Endothelial cell of umbilical vein (primary cell): ENCODE measurements at regions not wholly inside any gene's neighbourhood (a gene's known extent, or its start where the extent isn't known, plus 50 kb on each side); places are given as distances from the start of the nearest gene placed in this dataset.

Experiments used
- BruUV-seq: library from RNA; stranded (reverse); fragments of 400-500 nt; replicated peaks from 2 replicates; lab custom pipeline; 2021; lab: Mats Ljungman, UMichigan
- CTCF ChIA-PET: fragments of 300-600, 350-600 bp; sonication (Branson Sonifier 250); formaldehyde crosslinking; loops from one replicate; lab custom pipeline; 2021; ENCODE audit warnings: antibody characterized with exemption, inconsistent platforms; lab: Charles Lee
- POLR2A ChIA-PET: fragments of 300-600, 350-600 bp; sonication (Branson Sonifier 250); formaldehyde crosslinking; loops from one replicate; lab custom pipeline; 2021; ENCODE audit warnings: antibody characterized with exemption, inconsistent platforms; lab: Charles Lee
- DNase-seq: peaks from one replicate; pipeline ENCODE4 v3.0.0-alpha.2; 2011; ENCODE audit warnings: low read depth, low spot score
- FAIRE-seq: peaks from 2 replicates; lab custom pipeline; 2011; peaks lifted over from hg19 to GRCh38; lab: Jason Lieb, UNC
- H2AFZ ChIP-seq: 2 replicates; pipeline ENCODE4 v1.6.0; 2012; ENCODE audit warnings: low read depth, low read length, control low read depth, inconsistent platforms
- H3K27ac ChIP-seq: 2 replicates; pipeline ENCODE4 v1.5.1; 2011; ENCODE audit warnings: low read depth, mild to moderate bottlenecking, control low read depth, low read length, moderate library complexity; ENCODE audit not compliant: insufficient read depth
- H3K27me3 ChIP-seq, 2 experiments: 2 replicates each; pipeline versions ENCODE4 v1.6.0 to v1.6.1; 2011; ENCODE audit warnings: low read length in 2 of 2, mixed read lengths in 1 of 2; ENCODE audit not compliant: control insufficient read depth in 2 of 2, insufficient read depth in 2 of 2
- H3K36me3 ChIP-seq, 2 experiments: 2 replicates in 1 of 2; 3 replicates in 1 of 2; pipeline ENCODE4 v1.5.1; 2011; ENCODE audit warnings: low read length in 2 of 2, mild to moderate bottlenecking in 1 of 2, moderate library complexity in 1 of 2; ENCODE audit not compliant: control insufficient read depth in 2 of 2, insufficient read depth in 2 of 2; ENCODE audit errors: extremely low read depth in 1 of 2
- H3K4me1 ChIP-seq: 3 replicates; pipeline ENCODE4 v1.5.1; 2011; ENCODE audit warnings: mild to moderate bottlenecking, low read length; ENCODE audit not compliant: control insufficient read depth, insufficient read depth; ENCODE audit errors: extremely low read depth
- H3K4me2 ChIP-seq: 2 replicates; pipeline ENCODE4 v1.6.1; 2011; ENCODE audit warnings: low read length, control low read depth, mixed read lengths; ENCODE audit not compliant: insufficient read depth
- H3K4me3 ChIP-seq, 3 experiments: fragments of 200-600 bp in 1 of 3; sonication (generic), shearing (Covaris generic) in 1 of 3; replicated peaks in 1 of 3; 2 replicates each; pipeline ENCODE4 v1.5.1; 2011 to 2016; ENCODE audit warnings: control low read depth in 3 of 3, low read length in 3 of 3, mild to moderate bottlenecking in 2 of 3, inconsistent platforms in 1 of 3, low read depth in 1 of 3, moderate library complexity in 1 of 3; ENCODE audit not compliant: insufficient read depth in 1 of 3
- H3K79me2 ChIP-seq: 2 replicates; pipeline ENCODE4 v1.6.0; 2012; ENCODE audit warnings: low read length, inconsistent platforms; ENCODE audit not compliant: control insufficient read depth, insufficient read depth
- H3K9ac ChIP-seq: replicated peaks from 2 replicates; pipeline ENCODE3; 2011; ENCODE audit warnings: low read length, control low read depth; ENCODE audit not compliant: insufficient read depth; ENCODE audit errors: extremely low read depth
- H3K9me1 ChIP-seq: replicated peaks from 3 replicates; pipeline ENCODE4 v1.6.0; 2011; ENCODE audit warnings: mild to moderate bottlenecking, low read length; ENCODE audit not compliant: control insufficient read depth, insufficient read depth; ENCODE audit errors: extremely low read depth
- H3K9me3 ChIP-seq: replicated peaks from 2 replicates; pipeline ENCODE4 v1.5.1; 2012; ENCODE audit warnings: low read length, inconsistent platforms; ENCODE audit not compliant: control insufficient read depth, insufficient read depth
- H4K20me1 ChIP-seq: replicated peaks from 2 replicates; pipeline ENCODE3; 2011; ENCODE audit warnings: mild to moderate bottlenecking, low read length; ENCODE audit not compliant: control insufficient read depth, insufficient read depth; ENCODE audit errors: extremely low read depth
- CTCF ChIP-seq, 2 donors: IDR thresholded peaks; 1 replicate in 1 of 2; 2 replicates in 1 of 2; pipeline ENCODE4 v1.5.1; 2011; ENCODE audit warnings: low read length in 2 of 2, mild to moderate bottlenecking in 2 of 2, moderate library complexity in 2 of 2, control low read depth in 1 of 2, inconsistent platforms in 1 of 2, low read depth in 1 of 2; ENCODE audit not compliant: insufficient read depth in 1 of 2; ENCODE audit errors: extremely low read depth in 1 of 2
- EZH2 ChIP-seq: IDR thresholded peaks from 2 replicates; pipeline ENCODE4 v1.6.1; 2012; ENCODE audit warnings: borderline replicate concordance, low read depth, mild to moderate bottlenecking, moderate library complexity, low read length, inconsistent platforms; ENCODE audit not compliant: severe bottlenecking
- FOS ChIP-seq: IDR thresholded peaks from 2 replicates; pipeline ENCODE4 v1.6.1; 2011; ENCODE audit warnings: mild to moderate bottlenecking, low read length, moderate library complexity, borderline replicate concordance; ENCODE audit not compliant: insufficient read depth
- GATA2 ChIP-seq: IDR thresholded peaks from 2 replicates; pipeline ENCODE4 v1.7.0; 2011; ENCODE audit warnings: low read depth, mild to moderate bottlenecking, moderate library complexity, mixed read lengths, low read length; ENCODE audit not compliant: insufficient read length, insufficient read depth
- JUN ChIP-seq: IDR thresholded peaks from 2 replicates; pipeline ENCODE4 v1.6.1; 2011; ENCODE audit warnings: borderline replicate concordance, low read depth; ENCODE audit not compliant: insufficient read length, insufficient read depth
- MAX ChIP-seq: IDR thresholded peaks from 2 replicates; pipeline ENCODE4 v1.6.1; 2011; ENCODE audit not compliant: insufficient read depth, insufficient read length
- MYC ChIP-seq: IDR thresholded peaks from one replicate; pipeline ENCODE4 v1.6.1; 2011; ENCODE audit warnings: mild to moderate bottlenecking, low read depth, low read length
- POLR2A ChIP-seq: IDR thresholded peaks from 2 replicates; pipeline ENCODE4 v1.6.1; 2012; ENCODE audit warnings: low read depth, mild to moderate bottlenecking, control low read depth, low read length
- POLR2AphosphoS5 ChIP-seq: IDR thresholded peaks from 2 replicates; pipeline ENCODE4 v1.6.1; 2012; ENCODE audit warnings: low read depth, mild to moderate bottlenecking, control low read depth, low read length, moderate library complexity; ENCODE audit not compliant: insufficient read depth
- dilution Hi-C: fragments of 300-500 bp; cut with MboI; formaldehyde crosslinking; loops from one replicate; pipeline ENCODE4 v1.15.0; 2019; ENCODE audit warnings: low sequenced_read_pairs; ENCODE audit not compliant: extremely low pct_ligation_motif_present
- intact Hi-C: fragments of 100-400 bp; cut with micrococcal nuclease; formaldehyde crosslinking; loops from one replicate; pipeline ENCODE4 v1.10.0; 2022

GRCh38 chr1:58064166-58064565 is 482.4 kb downstream of the OMA1 start:
- dilution Hi-C loops (no loop called here), intact Hi-C loops (no loop called here)
- DNase-seq (no peak), FAIRE-seq (no peak)
- Histone ChIP-seq H3K4me2 (no peak overlapping the region), H3K79me2 (no peaks in the 10 kb centered on the region), H3K27me3 (no peaks in the 10 kb centered on the region), H3K9me3 (no peaks in the 10 kb centered on the region), H2AFZ (no peak overlapping the region), H4K20me1 (no peaks in the 10 kb centered on the region), H3K36me3 (no peaks in the 10 kb centered on the region), H3K9ac (no peak overlapping the region), H3K27ac (no peak overlapping the region), H3K9me1 (no peaks in the 10 kb centered on the region), H3K4me3 (no peak overlapping the region), H3K4me1 (no peaks in the 10 kb centered on the region)
- ChIA-PET POLR2A (no interaction called here), CTCF (no interaction called here)
- BruUV-seq, result no TSS peak
- TF ChIP-seq JUN (no peak), EZH2 (no peak), MYC (no peak), CTCF (IDR thresholded peaks at IDR 0.05; ENCODE audit: extremely low read depth in 1 of 2, insufficient read depth in 1 of 2, low read depth in 1 of 2, low read length in 2 of 2) (no peak), POLR2A (no peak), GATA2 (no peak), POLR2AphosphoS5 (no peak)

GRCh38 chr1:58063095-58063494 is 483.4 kb downstream of the OMA1 start:
- no TSS peak for BruUV-seq
- TF ChIP-seq POLR2AphosphoS5 (no peak), JUN (no peak), POLR2A (no peak), MAX (no peak), MYC (no peak), GATA2 (no peak), EZH2 (no peak), CTCF (IDR thresholded peaks at IDR 0.05; ENCODE audit: extremely low read depth in 1 of 2, insufficient read depth in 1 of 2, low read depth in 1 of 2, low read length in 2 of 2) (no peak), FOS (no peak)
- Histone ChIP-seq H3K27ac (no peak overlapping the region), H3K9me3 (no peaks in the 10 kb centered on the region), H3K4me1 (no peaks in the 10 kb centered on the region), H3K79me2 (no peaks in the 10 kb centered on the region), H3K4me3 (no peak overlapping the region), H3K9ac (no peak overlapping the region), H3K4me2 (no peak overlapping the region), H3K27me3 (no peaks in the 10 kb centered on the region), H4K20me1 (no peaks in the 10 kb centered on the region), H3K36me3 (no peaks in the 10 kb centered on the region), H3K9me1 (no peaks in the 10 kb centered on the region), H2AFZ (no peak overlapping the region)
- ChIA-PET CTCF (no interaction called here), POLR2A (no interaction called here)
- intact Hi-C loops, result no loop called here
- FAIRE-seq (no peak), DNase-seq (no peak)
- dilution Hi-C loops, result no loop called here
